Suprapubic skin (tissue), 4 donors: ENCODE measurements at regions not wholly inside any gene's neighbourhood (a gene's known extent, or its start where the extent isn't known, plus 50 kb on each side); places are given as distances from the start of the nearest gene placed in this dataset.

Source experiments
- DNase-seq, 2 donors: peaks; one replicate each; pipeline ENCODE4 v3.0.0-alpha.2; 2019; ENCODE audit warnings: low spot score in 2 of 2
- H3K27ac ChIP-seq: fragments of 200-600 bp; sonication (generic); one replicate; pipeline ENCODE4 v1.5.1; 2019
- H3K27me3 ChIP-seq: fragments of 200-600 bp; sonication (generic); one replicate; pipeline ENCODE4 v1.5.1; 2019
- H3K36me3 ChIP-seq: fragments of 200-600 bp; sonication (generic); one replicate; pipeline ENCODE4 v1.5.1; 2019
- H3K4me1 ChIP-seq: fragments of 200-600 bp; sonication (generic); one replicate; pipeline ENCODE4 v1.5.1; 2019
- H3K4me3 ChIP-seq: fragments of 200-600 bp; sonication (generic); one replicate; pipeline ENCODE4 v1.5.1; 2019; ENCODE audit warnings: mild to moderate bottlenecking
- H3K9me3 ChIP-seq: fragments of 200-600 bp; sonication (generic); one replicate; pipeline ENCODE4 v1.5.1; 2019
- EP300 ChIP-seq: sonication (generic); formaldehyde crosslinking; IDR thresholded peaks from one replicate; pipeline ENCODE4 v1.6.1; 2017; ENCODE audit warnings: antibody characterized with exemption
- POLR2A ChIP-seq, 2 donors: fragments of 450-650 bp; IDR thresholded peaks; one replicate each; pipeline ENCODE4 v1.6.1; 2017; ENCODE audit warnings: antibody characterized with exemption in 2 of 2, mild to moderate bottlenecking in 2 of 2, moderate library complexity in 2 of 2
- POLR2AphosphoS5 ChIP-seq, 3 donors: sonication (generic); formaldehyde crosslinking; IDR thresholded peaks; one replicate each; pipeline ENCODE4 v1.6.1; 2017; ENCODE audit warnings: antibody characterized with exemption in 3 of 3
- WGBS: methylation state at CpG from one replicate; pipeline ENCODE4 v1.1.5; 2018; 5-methylcytosine and 5-hydroxymethylcytosine counted together
- TF ChIP-seq, protein P1 (sequence below), 2 donors: fragments of 200-600 bp in 1 of 2; fragments of 450-650 bp in 1 of 2; sonication (generic) in 1 of 2; IDR thresholded peaks; one replicate each; pipeline ENCODE4 v1.5.1; 2016 to 2019; ENCODE audit warnings: antibody characterized with exemption in 2 of 2, mild to moderate bottlenecking in 1 of 2, moderate library complexity in 1 of 2

DNA sequence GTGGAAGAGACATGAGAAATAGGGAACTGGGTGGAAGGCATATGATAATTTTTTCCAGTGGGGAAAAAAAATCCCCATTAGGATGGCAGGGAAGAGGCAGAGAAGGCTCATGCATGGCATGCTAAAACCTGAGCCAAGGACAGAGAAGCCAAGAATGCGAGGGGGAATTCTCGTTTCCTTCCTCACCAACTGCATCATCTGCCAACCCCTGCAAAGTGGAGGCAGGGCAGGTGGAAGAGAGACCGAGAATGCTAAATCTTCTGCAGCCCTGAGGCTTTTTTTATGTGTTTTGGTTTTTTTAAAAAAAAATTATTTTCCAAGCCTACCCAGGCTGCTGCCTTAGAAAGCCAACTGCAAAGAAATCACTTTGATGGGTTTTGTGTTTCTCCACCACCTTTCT, 54.3 kb upstream of the CCDC174 start:
- 51% methylated on average over 3 of the region's 3 CpGs for WGBS
- no peak for DNase-seq
- H3K27ac ChIP-seq: no peak overlapping the region
- peaks cover 5% of the 10 kb centered on the region for H3K4me1 ChIP-seq
- no peaks in the 10 kb centered on the region for H3K9me3 ChIP-seq
- no peaks in the 10 kb centered on the region for H3K36me3 ChIP-seq
- TF ChIP-seq POLR2A (IDR thresholded peaks at IDR 0.05): no peak
- TF ChIP-seq, protein P1, sequence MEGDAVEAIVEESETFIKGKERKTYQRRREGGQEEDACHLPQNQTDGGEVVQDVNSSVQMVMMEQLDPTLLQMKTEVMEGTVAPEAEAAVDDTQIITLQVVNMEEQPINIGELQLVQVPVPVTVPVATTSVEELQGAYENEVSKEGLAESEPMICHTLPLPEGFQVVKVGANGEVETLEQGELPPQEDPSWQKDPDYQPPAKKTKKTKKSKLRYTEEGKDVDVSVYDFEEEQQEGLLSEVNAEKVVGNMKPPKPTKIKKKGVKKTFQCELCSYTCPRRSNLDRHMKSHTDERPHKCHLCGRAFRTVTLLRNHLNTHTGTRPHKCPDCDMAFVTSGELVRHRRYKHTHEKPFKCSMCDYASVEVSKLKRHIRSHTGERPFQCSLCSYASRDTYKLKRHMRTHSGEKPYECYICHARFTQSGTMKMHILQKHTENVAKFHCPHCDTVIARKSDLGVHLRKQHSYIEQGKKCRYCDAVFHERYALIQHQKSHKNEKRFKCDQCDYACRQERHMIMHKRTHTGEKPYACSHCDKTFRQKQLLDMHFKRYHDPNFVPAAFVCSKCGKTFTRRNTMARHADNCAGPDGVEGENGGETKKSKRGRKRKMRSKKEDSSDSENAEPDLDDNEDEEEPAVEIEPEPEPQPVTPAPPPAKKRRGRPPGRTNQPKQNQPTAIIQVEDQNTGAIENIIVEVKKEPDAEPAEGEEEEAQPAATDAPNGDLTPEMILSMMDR (IDR thresholded peaks at IDR 0.05): no peak
- no peak for TF ChIP-seq EP300
- TF ChIP-seq POLR2AphosphoS5 (IDR thresholded peaks at IDR 0.05): no peak
- peaks cover 70% of the 10 kb centered on the region for H3K27me3 ChIP-seq
- H3K4me3 ChIP-seq: no peak overlapping the region

DNA sequence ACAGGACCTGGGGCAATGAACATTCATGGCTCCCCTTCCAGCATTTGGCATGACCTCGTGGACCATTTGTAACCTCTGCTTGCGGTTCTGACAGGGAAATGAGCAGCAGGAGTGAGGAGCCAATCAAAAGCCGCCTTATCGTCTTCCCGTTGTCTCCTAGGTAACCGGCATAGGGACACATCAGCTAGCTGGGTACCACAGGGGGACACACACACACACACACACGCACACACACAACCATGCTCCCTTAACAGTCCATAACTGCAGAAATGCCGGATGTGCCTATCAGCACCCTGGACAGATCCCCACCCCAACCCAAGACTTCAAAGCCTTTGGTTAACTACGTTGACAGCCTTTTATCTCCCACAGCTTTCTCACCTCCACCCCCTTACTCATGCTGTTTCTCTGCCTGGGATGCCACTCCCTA, 53.4 kb upstream of the CCDC174 start:
- DNase-seq: no peak
- Histone ChIP-seq H3K4me1 (peaks cover 10% of the 10 kb centered on the region), H3K9me3 (no peaks in the 10 kb centered on the region), H3K4me3 (no peak overlapping the region), H3K36me3 (no peaks in the 10 kb centered on the region), H3K27me3 (peaks cover 76% of the 10 kb centered on the region), H3K27ac (no peak overlapping the region)
- TF ChIP-seq EP300 (no peak), POLR2AphosphoS5 (IDR thresholded peaks at IDR 0.05) (no peak), POLR2A (IDR thresholded peaks at IDR 0.05) (no peak)
- TF ChIP-seq, protein P1 (IDR thresholded peaks at IDR 0.05): no peak
- 19% methylated on average over 9 of the region's 9 CpGs for WGBS

DNA sequence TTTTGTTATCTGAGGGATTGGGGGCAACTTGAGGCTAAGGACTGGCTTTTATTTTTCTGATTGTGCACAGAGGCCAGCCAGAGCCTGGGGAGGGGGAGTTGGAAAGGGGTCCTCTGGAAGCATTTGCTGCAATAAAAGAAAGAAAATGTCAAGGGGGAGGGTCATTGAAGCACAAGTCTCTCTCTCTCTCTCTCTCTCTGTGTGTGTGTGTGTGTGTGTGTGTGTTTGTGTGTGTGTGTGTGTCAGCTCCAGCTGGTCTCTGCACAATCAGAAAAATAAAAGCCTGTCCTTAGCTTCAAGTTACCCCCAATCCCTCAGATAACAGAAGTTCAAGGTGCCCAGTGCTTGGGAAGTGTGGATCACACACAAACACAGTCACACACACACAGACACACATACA, 52.1 kb upstream of the CCDC174 start:
- Histone ChIP-seq H3K27ac (no peak overlapping the region), H3K4me1 (peaks cover 10% of the 10 kb centered on the region), H3K9me3 (no peaks in the 10 kb centered on the region), H3K4me3 (no peak overlapping the region), H3K36me3 (no peaks in the 10 kb centered on the region), H3K27me3 (peaks cover 78% of the 10 kb centered on the region)
- TF ChIP-seq POLR2AphosphoS5 (IDR thresholded peaks at IDR 0.05): no peak
- no peak for TF ChIP-seq EP300
- TF ChIP-seq, protein P1 (IDR thresholded peaks at IDR 0.05): no peak
- TF ChIP-seq POLR2A (IDR thresholded peaks at IDR 0.05): no peak
- DNase-seq: no peak

DNA sequence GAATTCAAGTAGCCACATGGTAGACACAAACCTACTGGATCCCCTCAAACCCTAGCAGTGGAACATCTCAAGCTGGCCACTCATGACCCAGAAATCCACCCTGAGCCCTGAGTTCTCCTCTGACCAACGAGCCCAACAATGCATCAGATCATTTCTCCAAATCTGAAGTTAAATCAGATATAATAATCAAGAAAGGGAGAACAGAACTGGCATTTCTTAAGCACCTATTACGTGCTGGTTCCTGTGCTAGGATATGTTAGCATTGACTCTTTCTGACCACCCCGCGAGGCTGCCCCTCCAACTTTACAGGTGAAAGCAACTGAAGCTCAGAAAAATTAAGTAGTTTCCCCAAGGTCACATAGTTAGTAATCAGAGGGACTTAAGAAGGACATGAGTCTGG, 51.5 kb upstream of the CCDC174 start:
- no peak for DNase-seq
- WGBS: 63% methylated on average over 4 of the region's 4 CpGs
- Histone ChIP-seq H3K36me3 (no peaks in the 10 kb centered on the region), H3K27ac (no peak overlapping the region), H3K4me3 (no peak overlapping the region), H3K9me3 (no peaks in the 10 kb centered on the region), H3K27me3 (peaks cover 78% of the 10 kb centered on the region), H3K4me1 (peaks cover 10% of the 10 kb centered on the region)
- TF ChIP-seq POLR2AphosphoS5 (IDR thresholded peaks at IDR 0.05) (no peak), EP300 (no peak), POLR2A (IDR thresholded peaks at IDR 0.05) (no peak)
- TF ChIP-seq, protein P1 (IDR thresholded peaks at IDR 0.05): no peak

DNA sequence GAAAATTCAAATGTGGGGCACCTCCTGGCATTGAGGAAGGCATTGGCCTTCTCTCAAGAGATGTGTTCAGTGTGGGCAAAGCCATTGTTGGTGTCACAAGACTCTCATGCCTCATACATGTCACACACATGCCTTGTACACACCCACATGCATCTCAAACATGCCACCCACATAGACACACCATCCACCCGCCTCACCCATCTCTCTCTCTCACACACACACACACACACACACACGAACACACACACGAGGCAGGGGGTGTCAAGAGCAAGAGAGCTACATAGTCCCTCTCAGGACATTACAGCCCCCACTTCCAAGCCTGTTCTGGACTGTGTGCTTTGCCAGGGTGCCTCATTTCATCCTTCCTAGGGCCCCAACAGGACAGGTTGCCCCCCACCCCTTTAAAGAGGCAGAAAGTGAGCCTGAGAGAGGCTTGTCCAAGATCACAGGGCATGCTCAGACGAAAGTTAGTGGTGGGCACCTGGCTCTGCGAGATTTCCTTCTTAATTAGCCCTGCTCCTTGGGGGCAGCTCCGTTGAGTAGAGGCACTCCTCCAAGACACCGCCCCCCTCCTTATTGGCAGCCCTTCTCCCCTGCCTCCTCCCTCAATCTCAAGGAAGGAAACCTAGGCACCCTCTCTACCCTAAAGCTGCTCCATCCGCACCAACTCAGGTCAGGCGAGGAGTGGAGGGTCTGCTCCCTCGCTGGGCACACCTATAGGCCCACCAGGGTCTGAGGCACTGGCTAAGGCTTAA, 50.5 kb upstream of the CCDC174 start:
- no peak overlapping the region for H3K4me3 ChIP-seq
- DNase-seq: no peak
- peaks cover 10% of the 10 kb centered on the region for H3K4me1 ChIP-seq
- WGBS: 66% methylated on average over 8 of the region's 10 CpGs
- peaks cover 80% of the 10 kb centered on the region for H3K27me3 ChIP-seq
- H3K27ac ChIP-seq: no peak overlapping the region
- no peaks in the 10 kb centered on the region for H3K9me3 ChIP-seq
- TF ChIP-seq POLR2AphosphoS5 (IDR thresholded peaks at IDR 0.05): no peak
- TF ChIP-seq EP300: no peak
- no peaks in the 10 kb centered on the region for H3K36me3 ChIP-seq

DNA sequence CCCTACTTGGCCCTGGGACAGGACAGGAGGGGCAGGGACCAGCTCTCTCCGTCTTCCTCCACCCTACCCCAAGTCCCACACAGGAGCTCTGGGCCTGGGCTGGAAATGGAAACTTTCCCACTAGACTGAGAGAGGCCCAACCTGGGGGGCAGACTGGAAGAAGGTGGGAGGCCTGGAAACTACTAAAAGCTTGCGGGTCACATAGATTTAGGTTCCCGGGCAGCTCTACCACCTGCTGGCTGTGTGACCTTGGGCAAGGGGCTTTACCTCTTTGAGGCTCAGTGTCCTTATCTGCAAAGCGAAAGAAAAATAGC, 49.9 kb upstream of the CCDC174 start:
- H3K9me3 ChIP-seq: no peaks in the 10 kb centered on the region
- H3K4me3 ChIP-seq: no peak overlapping the region
- no peaks in the 10 kb centered on the region for H3K36me3 ChIP-seq
- no peak for DNase-seq
- peaks cover 10% of the 10 kb centered on the region for H3K4me1 ChIP-seq
- H3K27me3 ChIP-seq: peaks cover 79% of the 10 kb centered on the region
- WGBS: 69% methylated on average over 4 of the region's 4 CpGs
- H3K27ac ChIP-seq: no peak overlapping the region
- TF ChIP-seq POLR2AphosphoS5 (IDR thresholded peaks at IDR 0.05): no peak
- TF ChIP-seq POLR2A (IDR thresholded peaks at IDR 0.05): no peak
- TF ChIP-seq EP300: no peak
- TF ChIP-seq, protein P1 (IDR thresholded peaks at IDR 0.05): no peak
